IPS DF 4.7 (cell line): ENCODE measurements at regions not wholly inside any gene's neighbourhood (a gene's known extent, or its start where the extent isn't known, plus 50 kb on each side); places are given as distances from the start of the nearest gene placed in this dataset.

Source experiments
- DNase-seq: peaks from one replicate; pipeline ENCODE4 v3.0.0-alpha.2; 2013; ENCODE audit warnings: low spot score; ENCODE audit errors: extremely low read depth

- DNase-seq = no peak
Observed at GRCh38 chr1:79215311-79215710, 208.8 kb upstream of the ADGRL4 start.

GRCh38 chr1:79207786-79208185, 201.3 kb upstream of the ADGRL4 start:
- DNase-seq = no peak

GRCh38 chr1:79207331-79207730, 200.8 kb upstream of the ADGRL4 start:
- DNase-seq = no peak

- DNase-seq = no peak
Observed at GRCh38 chr1:79204779-79205479, 198.4 kb upstream of the ADGRL4 start.

GRCh38 chr1:79198832-79199231, 192.3 kb upstream of the ADGRL4 start:
- no peak for DNase-seq

GRCh38 chr1:79197421-79197820, 190.9 kb upstream of the ADGRL4 start:
- DNase-seq = no peak

GRCh38 chr1:79196211-79196610, 189.7 kb upstream of the ADGRL4 start:
- DNase-seq = no peak

GRCh38 chr1:79193211-79194079, 186.9 kb upstream of the ADGRL4 start:
- peak; percentile 14 for DNase-seq

GRCh38 chr1:79190074-79190473, 183.5 kb upstream of the ADGRL4 start:
- no peak for DNase-seq

- no peak for DNase-seq
Observed at GRCh38 chr1:79188337-79188736, 181.8 kb upstream of the ADGRL4 start.

GRCh38 chr1:79186260-79186659, 179.7 kb upstream of the ADGRL4 start:
- no peak for DNase-seq

- no peak for DNase-seq
Observed at GRCh38 chr1:79177844-79178243, 171.3 kb upstream of the ADGRL4 start.

- DNase-seq = no peak
Observed at GRCh38 chr1:79161077-79161476, 154.5 kb upstream of the ADGRL4 start.

- DNase-seq = no peak
Observed at GRCh38 chr1:79155991-79156390, 149.5 kb upstream of the ADGRL4 start.

- no peak for DNase-seq
Observed at GRCh38 chr1:79151006-79151796, 144.7 kb upstream of the ADGRL4 start.

GRCh38 chr1:79150576-79150975, 144.0 kb upstream of the ADGRL4 start:
- no peak for DNase-seq

GRCh38 chr1:79138227-79138626, 131.7 kb upstream of the ADGRL4 start:
- peak; percentile 16 for DNase-seq

- DNase-seq = no peak
Observed at GRCh38 chr1:79133774-79134364, 127.3 kb upstream of the ADGRL4 start.

GRCh38 chr1:79131626-79132025, 125.1 kb upstream of the ADGRL4 start:
- DNase-seq = no peak

- DNase-seq = no peak
Observed at GRCh38 chr1:79129914-79130313, 123.4 kb upstream of the ADGRL4 start.

- no peak for DNase-seq
Observed at GRCh38 chr1:79128722-79129121, 122.2 kb upstream of the ADGRL4 start.

- DNase-seq = no peak
Observed at GRCh38 chr1:79124756-79125155, 118.2 kb upstream of the ADGRL4 start.
